ENCODE measurements at regions not wholly inside any gene's neighbourhood (a gene's known extent, or its start where the extent isn't known, plus 50 kb on each side); places are given as distances from the start of the nearest gene placed in this dataset.
"Not testable (repeated sequence)": the region's sequence is repeated elsewhere in the genome, so short reads cannot be mapped to it uniquely, and the experiment has no call there.

GRCh38 chr16:64282181-64282580 is 839.7 kb downstream of the CDH11 start:
- DNase-seq, result no peak

GRCh38 chr16:64280317-64280716 is 841.5 kb downstream of the CDH11 start:
- DNase-seq, result no peak

DNA sequence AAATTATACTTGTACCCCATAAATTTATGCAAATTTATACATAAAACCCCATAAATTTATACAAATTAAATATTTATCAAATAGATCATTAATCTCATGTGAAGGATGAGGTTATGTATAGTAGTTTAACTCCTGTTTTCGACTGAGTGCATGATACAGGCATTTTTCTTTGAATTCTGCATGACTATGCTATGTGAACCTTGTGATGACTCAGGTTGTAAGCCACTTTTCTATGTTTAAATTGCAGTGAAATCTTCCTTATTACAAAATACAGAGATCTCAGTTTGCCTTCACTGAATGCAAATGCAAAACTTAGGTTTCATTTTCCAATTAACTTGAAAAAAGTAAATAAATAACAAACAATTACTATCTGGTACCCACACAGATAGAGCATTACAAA is 843.7 kb downstream of the CDH11 start:
- DNase-seq, result no peak

DNA sequence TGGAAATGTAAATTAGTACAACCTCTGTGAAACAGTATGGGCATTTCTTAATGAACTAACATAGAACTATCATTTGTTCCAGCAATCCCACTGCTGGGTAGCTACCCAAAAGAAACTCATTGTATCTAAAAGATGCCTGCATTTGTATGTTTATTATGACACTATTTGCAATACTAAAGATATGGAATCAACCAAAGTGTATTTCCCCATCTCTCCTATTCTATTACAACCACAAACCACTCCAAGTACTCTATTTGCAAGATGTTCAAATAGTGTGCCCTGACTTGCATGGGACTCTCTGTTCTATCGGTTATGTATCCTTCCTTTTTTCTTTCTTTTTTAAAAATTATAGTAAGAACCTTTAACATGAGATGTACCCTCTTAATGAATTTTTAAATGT is 845.2 kb downstream of the CDH11 start:
- no peak for DNase-seq

DNA sequence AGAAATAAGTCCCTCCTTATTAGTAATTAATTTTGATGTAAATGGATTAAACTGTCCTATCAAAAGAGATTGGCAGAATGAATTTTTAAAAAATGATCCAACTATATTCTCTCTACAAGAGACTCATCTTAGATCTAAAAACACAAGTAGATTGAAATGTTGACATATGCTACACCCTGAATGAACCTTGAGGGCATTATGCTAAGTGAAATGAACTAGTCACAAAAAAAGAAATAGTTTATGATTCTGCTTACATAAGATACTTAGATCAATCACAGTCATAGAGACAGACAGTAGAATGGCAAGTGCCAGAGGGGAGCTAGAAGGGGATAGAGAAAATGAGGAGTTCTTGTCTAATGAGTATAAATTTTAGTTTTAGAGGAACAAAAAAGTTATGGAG is 849.8 kb downstream of the CDH11 start:
- no peak for DNase-seq

DNA sequence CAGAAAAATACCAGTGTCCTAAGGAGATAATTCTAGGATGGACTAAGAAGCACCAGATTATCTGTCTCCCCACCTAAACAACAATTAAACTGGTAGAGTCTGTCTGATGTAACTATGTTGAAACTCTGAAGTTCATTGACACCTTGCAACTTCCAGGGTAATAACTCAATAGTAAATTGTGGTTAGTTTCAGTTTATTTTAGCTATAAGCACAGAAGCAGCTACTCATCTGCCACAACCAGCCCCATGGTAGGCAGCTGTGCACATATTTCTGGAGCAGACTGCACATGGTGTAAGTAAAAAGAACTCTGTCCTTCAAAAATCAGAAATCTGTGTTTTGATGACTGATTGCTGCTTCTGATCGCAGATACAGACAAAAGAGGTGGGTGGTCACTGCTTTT is 852.1 kb downstream of the CDH11 start:
- DNase-seq, result no peak

GRCh38 chr16:64265756-64266155 is 856.1 kb downstream of the CDH11 start:
- DNase-seq, result no peak

DNA sequence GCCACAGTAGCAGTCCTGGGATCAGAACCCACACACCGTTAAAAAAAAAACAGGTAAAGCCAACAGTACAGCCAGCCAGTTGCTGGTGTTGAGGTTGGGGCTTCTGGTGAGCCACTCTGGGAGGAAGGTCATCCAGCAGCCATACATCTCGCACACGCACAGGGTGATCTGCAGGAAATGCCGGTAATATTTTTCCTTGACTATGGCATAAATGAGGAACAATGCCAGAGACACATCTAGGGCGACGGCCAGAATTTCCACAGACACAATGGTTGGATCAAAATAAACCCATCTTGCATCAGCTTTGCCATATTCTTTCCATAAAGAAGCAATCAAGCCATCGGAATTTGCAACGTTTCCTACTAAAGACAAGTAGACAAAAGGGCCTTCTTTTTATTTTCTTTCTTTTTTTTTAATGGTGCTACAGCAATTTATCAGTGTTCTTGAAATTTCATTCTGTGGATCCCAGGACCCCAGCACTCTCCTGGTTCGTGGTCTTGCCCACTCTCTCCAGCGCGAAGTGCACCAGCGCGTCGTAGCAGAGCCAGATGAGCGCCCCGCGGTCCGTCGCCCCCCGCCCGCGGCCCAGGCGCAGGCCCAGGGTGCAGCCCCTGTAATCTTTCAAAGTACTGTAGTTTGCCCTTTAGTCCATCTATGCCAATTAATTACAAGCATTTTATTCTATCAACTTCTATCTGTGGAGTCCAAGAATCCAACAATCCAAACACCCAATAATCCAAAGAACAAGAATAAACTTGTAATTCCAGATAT is 861.0 kb downstream of the CDH11 start:
- DNase-seq, result not testable (repeated sequence)

- no peak for DNase-seq
Observed at GRCh38 chr16:64254443-64255367, 867.2 kb downstream of the CDH11 start.

GRCh38 chr16:64253525-64253924 is 868.3 kb downstream of the CDH11 start:
- DNase-seq, result no peak

- DNase-seq, result no peak
Observed at GRCh38 chr16:64253096-64253495, 868.8 kb downstream of the CDH11 start.

DNA sequence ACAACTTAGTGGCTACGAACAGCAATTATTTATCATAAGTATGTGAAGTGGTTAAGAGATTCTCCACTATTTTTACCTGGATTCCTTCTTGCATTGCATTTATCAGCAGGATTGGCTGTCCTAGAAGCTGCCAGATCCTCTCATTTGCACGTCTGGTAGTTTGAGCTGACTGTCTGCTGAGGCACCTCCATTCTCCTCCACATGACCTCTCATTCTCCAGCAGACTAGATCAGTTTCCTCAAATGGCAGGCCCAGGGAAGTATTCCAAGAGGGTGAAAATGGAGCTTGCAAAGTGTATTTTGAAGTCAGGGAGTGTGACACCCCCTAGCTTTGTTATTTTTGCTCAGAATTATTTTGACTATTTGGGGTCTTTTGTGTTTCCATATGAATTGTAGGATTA is 870.1 kb downstream of the CDH11 start:
- no peak for DNase-seq

DNA sequence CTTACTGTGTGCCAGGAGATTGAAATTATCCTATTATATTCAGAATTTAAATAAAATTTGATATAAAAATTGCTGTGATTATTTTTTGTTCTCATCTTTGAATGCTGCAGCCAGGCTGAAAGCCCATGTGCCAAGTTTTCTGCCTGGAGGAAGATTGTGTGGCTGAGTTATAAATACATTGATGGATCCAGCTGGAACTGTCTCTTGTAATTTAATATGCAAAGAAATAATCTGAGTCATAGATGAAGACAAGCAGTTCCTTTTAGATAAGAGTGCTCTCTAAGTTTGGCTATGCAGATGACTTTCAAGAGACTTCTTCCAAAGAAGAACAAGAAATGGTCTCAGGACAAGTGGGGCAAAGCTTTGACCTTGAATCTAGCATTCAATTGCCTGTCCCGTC is 871.0 kb downstream of the CDH11 start:
- no peak for DNase-seq

GRCh38 chr16:64242492-64242891 is 879.4 kb downstream of the CDH11 start:
- no peak for DNase-seq

DNA sequence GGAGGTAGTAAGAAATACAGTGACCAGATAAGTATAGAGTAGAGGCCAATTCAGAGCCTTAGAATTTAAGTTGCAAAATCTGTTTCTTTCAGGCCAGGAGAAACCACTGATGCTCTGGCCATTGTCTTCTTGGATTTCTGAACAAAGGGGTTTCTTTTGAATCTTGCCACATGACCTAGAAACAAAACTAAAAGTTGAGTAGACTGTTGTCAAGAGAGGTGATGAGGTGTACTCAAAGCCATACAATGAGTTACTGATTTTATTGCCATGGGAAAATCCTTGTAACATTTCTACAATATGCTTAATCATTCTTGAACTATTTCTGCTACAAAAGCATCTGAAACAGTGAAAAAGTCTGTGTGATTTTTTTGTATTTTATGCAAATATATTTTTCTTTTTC is 881.3 kb downstream of the CDH11 start:
- DNase-seq, result no peak

DNA sequence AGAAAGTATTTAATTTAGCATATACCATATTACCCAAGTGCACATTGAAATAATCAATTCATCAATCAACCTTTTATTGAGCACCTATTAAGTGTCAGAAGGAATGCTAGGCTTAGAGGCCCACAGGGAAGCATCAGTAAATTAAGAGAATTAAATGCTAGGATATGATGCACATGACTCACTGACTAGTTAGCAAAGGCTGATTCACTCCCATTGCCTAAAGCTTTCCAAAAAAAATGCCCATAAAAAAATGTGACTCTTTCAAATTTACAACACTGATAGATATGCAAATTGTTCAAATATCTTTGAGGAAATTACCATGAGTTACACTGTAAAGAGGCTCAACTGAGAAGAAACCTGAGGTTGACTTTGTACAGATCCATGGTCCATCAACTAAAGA is 883.3 kb downstream of the CDH11 start:
- DNase-seq, result no peak

GRCh38 chr16:64236316-64236715 is 885.5 kb downstream of the CDH11 start:
- no peak for DNase-seq

DNA sequence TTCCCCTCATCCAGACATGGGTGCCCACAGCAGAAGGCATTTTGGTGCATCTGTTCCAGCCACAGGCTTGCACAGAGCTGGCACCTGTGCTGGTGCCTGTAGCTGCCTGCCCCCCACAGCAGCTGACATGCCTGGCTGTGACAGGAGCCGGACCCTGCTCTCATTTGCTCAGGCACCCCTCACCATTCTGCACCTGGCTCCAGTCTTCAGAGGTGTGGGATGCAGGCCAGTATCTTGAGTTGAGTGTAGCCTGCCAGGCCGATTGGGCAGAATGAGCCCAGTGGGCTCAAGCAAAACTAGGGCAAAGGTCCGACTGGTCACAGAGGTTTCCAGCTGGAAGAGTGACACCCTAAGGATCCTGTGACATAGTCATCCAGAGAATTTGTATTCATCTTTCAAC is 887.7 kb downstream of the CDH11 start:
- DNase-seq, result no peak

GRCh38 chr16:64225696-64226095 is 896.2 kb downstream of the CDH11 start:
- DNase-seq, result no peak

DNA sequence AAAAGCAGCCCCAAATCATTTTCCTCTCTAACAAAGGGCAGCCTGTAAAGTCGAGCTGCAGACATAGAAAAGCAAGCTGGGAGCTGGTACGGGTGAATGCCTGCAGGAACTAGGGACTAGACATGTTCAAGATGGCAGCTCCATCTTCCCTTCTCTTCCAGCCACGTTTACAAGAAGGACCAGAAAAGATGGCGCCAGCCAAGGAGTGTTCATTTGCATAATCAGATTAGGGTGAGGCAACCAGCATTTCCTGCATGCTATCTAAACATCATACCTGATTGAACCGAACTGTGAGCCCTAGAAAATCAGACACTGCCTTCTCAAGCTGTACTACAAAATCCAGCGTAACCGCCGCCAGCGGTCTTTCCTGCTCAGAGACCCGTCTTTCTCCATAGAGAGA is 896.8 kb downstream of the CDH11 start:
- no peak for DNase-seq

- no peak for DNase-seq
Observed at GRCh38 chr16:64217789-64218535, 903.9 kb downstream of the CDH11 start.

- no peak for DNase-seq
Observed at GRCh38 chr16:64215730-64216129, 906.1 kb downstream of the CDH11 start.

- DNase-seq, result no peak
Observed at GRCh38 chr16:64211331-64211730, 910.5 kb downstream of the CDH11 start.

DNA sequence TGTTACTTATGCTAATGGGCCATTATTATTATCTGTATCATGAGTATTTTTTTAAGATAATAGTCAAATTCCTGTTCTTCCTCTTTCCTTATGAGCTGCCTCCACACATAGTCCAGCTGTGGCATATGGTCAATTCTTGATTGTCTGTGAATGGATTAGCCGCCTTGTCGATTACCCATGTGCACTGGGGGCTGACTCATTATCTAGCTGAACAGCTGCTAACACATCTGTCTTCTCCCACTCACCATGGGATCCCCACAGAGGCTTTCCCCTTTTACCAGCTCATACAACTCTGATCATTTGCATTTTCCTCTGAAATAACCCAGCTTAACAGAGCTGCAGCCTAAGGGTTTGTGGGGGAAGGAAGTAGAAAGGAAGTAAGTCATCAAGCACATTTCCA is 915.0 kb downstream of the CDH11 start:
- DNase-seq, result no peak

Measured in 8988T (cell line).